ENCODE measurements at regions not wholly inside any gene's neighbourhood (a gene's known extent, or its start where the extent isn't known, plus 50 kb on each side); places are given as distances from the start of the nearest gene placed in this dataset.

GRCh38 chr10:117875793-117876192 lies 170.9 kb downstream of the RAB11FIP2 start:
- no peak for DNase-seq
- in situ Hi-C loops (cut with HindIII; ENCODE audit: low pct_ligation_motif_present, low pct_unique_long_range_greater_than_20kb, low sequenced_read_pairs) = no loop called here

- no peak for DNase-seq
- in situ Hi-C loops (cut with HindIII; ENCODE audit: low pct_ligation_motif_present, low pct_unique_long_range_greater_than_20kb, low sequenced_read_pairs) = no loop called here
Observed at GRCh38 chr10:117876210-117876609, 170.5 kb downstream of the RAB11FIP2 start.

- peak; percentile 9 for DNase-seq
- in situ Hi-C loops (cut with HindIII; ENCODE audit: low pct_ligation_motif_present, low pct_unique_long_range_greater_than_20kb, low sequenced_read_pairs) = no loop called here
Observed at GRCh38 chr10:117878626-117879025, 168.1 kb downstream of the RAB11FIP2 start.

GRCh38 chr10:117884093-117884492 lies 162.6 kb downstream of the RAB11FIP2 start:
- no peak for DNase-seq
- in situ Hi-C loops (cut with HindIII; ENCODE audit: low pct_ligation_motif_present, low pct_unique_long_range_greater_than_20kb, low sequenced_read_pairs) = no loop called here

GRCh38 chr10:117884592-117884991 lies 162.1 kb downstream of the RAB11FIP2 start:
- no peak for DNase-seq
- in situ Hi-C loops (cut with HindIII; ENCODE audit: low pct_ligation_motif_present, low pct_unique_long_range_greater_than_20kb, low sequenced_read_pairs) = no loop called here

- in situ Hi-C loops (cut with HindIII; ENCODE audit: low pct_ligation_motif_present, low pct_unique_long_range_greater_than_20kb, low sequenced_read_pairs) = no loop called here
- no peak for DNase-seq
Observed at GRCh38 chr10:117885206-117885829, 161.4 kb downstream of the RAB11FIP2 start.

- DNase-seq = no peak
- in situ Hi-C loops (cut with HindIII; ENCODE audit: low pct_ligation_motif_present, low pct_unique_long_range_greater_than_20kb, low sequenced_read_pairs) = no loop called here
Observed at GRCh38 chr10:117886766-117887165, 160.0 kb downstream of the RAB11FIP2 start.

- DNase-seq = no peak
- in situ Hi-C loops (cut with HindIII; ENCODE audit: low pct_ligation_motif_present, low pct_unique_long_range_greater_than_20kb, low sequenced_read_pairs) = no loop called here
Observed at GRCh38 chr10:117889664-117890063, 157.1 kb downstream of the RAB11FIP2 start.

- DNase-seq = no peak
- in situ Hi-C loops (cut with HindIII; ENCODE audit: low pct_ligation_motif_present, low pct_unique_long_range_greater_than_20kb, low sequenced_read_pairs) = no loop called here
Observed at GRCh38 chr10:117892681-117893220, 154.0 kb downstream of the RAB11FIP2 start.

- no peak for DNase-seq
- in situ Hi-C loops (cut with HindIII; ENCODE audit: low pct_ligation_motif_present, low pct_unique_long_range_greater_than_20kb, low sequenced_read_pairs) = no loop called here
Observed at GRCh38 chr10:117894339-117894738, 152.4 kb downstream of the RAB11FIP2 start.

- DNase-seq = no peak
- in situ Hi-C loops (cut with HindIII; ENCODE audit: low pct_ligation_motif_present, low pct_unique_long_range_greater_than_20kb, low sequenced_read_pairs) = no loop called here
Observed at GRCh38 chr10:117896517-117896916, 150.2 kb downstream of the RAB11FIP2 start.

GRCh38 chr10:117899181-117899683 lies 147.5 kb downstream of the RAB11FIP2 start:
- DNase-seq = no peak
- in situ Hi-C loops (cut with HindIII; ENCODE audit: low pct_ligation_motif_present, low pct_unique_long_range_greater_than_20kb, low sequenced_read_pairs) = no loop called here

- in situ Hi-C loops (cut with HindIII; ENCODE audit: low pct_ligation_motif_present, low pct_unique_long_range_greater_than_20kb, low sequenced_read_pairs) = no loop called here
- no peak for DNase-seq
Observed at GRCh38 chr10:117900280-117900679, 146.5 kb downstream of the RAB11FIP2 start.

GRCh38 chr10:117903854-117904253 lies 142.9 kb downstream of the RAB11FIP2 start:
- no peak for DNase-seq
- in situ Hi-C loops (cut with HindIII; ENCODE audit: low pct_ligation_motif_present, low pct_unique_long_range_greater_than_20kb, low sequenced_read_pairs) = no loop called here

GRCh38 chr10:117905404-117905803 lies 141.3 kb downstream of the RAB11FIP2 start:
- in situ Hi-C loops (cut with HindIII; ENCODE audit: low pct_ligation_motif_present, low pct_unique_long_range_greater_than_20kb, low sequenced_read_pairs) = no loop called here
- no peak for DNase-seq

- in situ Hi-C loops (cut with HindIII; ENCODE audit: low pct_ligation_motif_present, low pct_unique_long_range_greater_than_20kb, low sequenced_read_pairs) = no loop called here
- DNase-seq = no peak
Observed at GRCh38 chr10:117911684-117912083, 135.1 kb downstream of the RAB11FIP2 start.

GRCh38 chr10:117914334-117914733 lies 132.4 kb downstream of the RAB11FIP2 start:
- no peak for DNase-seq
- in situ Hi-C loops (cut with HindIII; ENCODE audit: low pct_ligation_motif_present, low pct_unique_long_range_greater_than_20kb, low sequenced_read_pairs) = no loop called here

- no peak for DNase-seq
- in situ Hi-C loops (cut with HindIII; ENCODE audit: low pct_ligation_motif_present, low pct_unique_long_range_greater_than_20kb, low sequenced_read_pairs) = no loop called here
Observed at GRCh38 chr10:117920956-117921355, 125.8 kb downstream of the RAB11FIP2 start.

- in situ Hi-C loops (cut with HindIII; ENCODE audit: low pct_ligation_motif_present, low pct_unique_long_range_greater_than_20kb, low sequenced_read_pairs) = no loop called here
Observed at GRCh38 chr10:117921421-117921820, 125.3 kb downstream of the RAB11FIP2 start.

GRCh38 chr10:117924820-117925219 lies 121.9 kb downstream of the RAB11FIP2 start:
- no peak for DNase-seq
- in situ Hi-C loops (cut with HindIII; ENCODE audit: low pct_ligation_motif_present, low pct_unique_long_range_greater_than_20kb, low sequenced_read_pairs) = no loop called here

More at GRCh38 chr10:117921421-117921820, 125.3 kb downstream of the RAB11FIP2 start:
- no peak for DNase-seq
